ENCODE measurements at regions not wholly inside any gene's neighbourhood (a gene's known extent, or its start where the extent isn't known, plus 50 kb on each side); places are given as distances from the start of the nearest gene placed in this dataset.
"Not testable (repeated sequence)": the region's sequence is repeated elsewhere in the genome, so short reads cannot be mapped to it uniquely, and the experiment has no call there.

- no peak for DNase-seq
Observed at GRCh38 chr5:174900240-174900865, 176.0 kb downstream of the MSX2 start.

DNA sequence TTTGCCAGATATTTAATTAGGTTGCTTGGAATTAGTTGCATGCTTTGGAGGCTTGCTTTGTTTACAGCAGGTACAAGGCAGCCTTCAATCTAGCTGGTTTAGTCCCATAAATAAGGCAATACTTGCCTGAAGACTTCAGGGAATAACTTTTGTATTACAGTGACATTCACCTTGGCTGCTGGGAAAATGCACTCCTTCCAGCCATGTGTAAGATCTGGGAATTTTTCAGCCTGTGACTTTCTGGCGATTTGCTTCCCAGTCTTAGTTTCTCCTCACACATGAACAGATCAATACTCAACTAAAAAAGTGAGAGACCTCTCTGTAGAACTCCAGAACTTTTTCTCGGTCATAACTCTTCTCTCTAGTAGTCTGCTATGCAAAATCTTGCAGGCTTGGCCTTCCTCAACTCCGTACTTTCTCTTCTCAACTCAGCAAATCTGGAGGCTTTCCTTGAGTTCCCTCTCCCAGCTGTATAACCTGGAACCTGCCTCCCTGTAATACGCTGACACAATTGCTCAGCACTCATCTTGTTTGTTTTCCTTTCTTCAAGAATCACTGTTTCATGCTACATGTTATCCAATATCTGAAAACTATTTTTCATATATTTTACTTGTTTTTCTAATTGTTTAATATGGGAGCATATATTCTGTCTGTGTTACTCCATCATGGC, 173.0 kb downstream of the MSX2 start:
- no peak for DNase-seq

GRCh38 chr5:174895360-174895759, 171.0 kb downstream of the MSX2 start:
- no peak for DNase-seq

GRCh38 chr5:174892742-174893141, 168.4 kb downstream of the MSX2 start:
- DNase-seq, result no peak

DNA sequence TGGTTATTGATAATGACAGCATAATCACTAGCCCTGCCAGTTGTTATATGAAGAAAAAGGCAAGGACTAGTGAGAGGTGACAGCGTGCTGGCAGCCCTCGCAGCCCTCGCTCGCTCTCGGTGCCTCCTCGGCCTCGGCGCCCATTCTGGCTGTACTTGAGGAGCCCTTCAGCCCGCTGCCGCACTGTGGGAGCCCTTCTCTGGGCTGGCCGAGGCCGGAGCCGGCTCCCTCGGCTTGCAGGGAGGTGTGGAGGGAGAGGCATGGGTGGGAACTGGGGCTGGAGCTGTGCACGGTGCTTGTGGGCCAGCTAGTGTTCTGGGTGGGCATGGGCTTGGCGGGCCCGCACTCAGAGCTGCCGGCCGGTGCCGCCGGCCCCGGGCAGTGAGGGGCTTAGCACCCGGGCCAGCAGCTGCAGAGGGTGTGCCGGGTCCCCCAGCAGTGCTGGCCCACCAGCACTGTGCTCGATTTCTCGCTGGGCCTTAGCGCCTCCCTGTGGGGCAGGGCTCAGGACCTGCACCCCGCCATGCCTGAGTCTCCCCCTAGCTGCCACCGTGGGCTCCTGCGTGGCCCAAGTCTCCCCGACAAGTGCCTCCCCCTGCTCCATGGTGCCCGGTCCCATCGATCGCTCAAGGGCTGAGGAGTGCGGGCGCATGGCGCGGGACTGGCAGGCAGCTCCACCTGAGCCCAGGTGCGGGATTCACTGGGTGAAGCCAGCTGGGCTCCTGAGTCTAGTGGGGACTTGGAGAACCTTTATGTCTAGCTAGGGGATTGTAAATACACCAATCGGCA, 156.2 kb downstream of the MSX2 start:
- not testable (repeated sequence) for DNase-seq

- no peak for DNase-seq
Observed at GRCh38 chr5:174877987-174878386, 153.6 kb downstream of the MSX2 start.

GRCh38 chr5:174872271-174872670, 147.9 kb downstream of the MSX2 start:
- no peak for DNase-seq

DNA sequence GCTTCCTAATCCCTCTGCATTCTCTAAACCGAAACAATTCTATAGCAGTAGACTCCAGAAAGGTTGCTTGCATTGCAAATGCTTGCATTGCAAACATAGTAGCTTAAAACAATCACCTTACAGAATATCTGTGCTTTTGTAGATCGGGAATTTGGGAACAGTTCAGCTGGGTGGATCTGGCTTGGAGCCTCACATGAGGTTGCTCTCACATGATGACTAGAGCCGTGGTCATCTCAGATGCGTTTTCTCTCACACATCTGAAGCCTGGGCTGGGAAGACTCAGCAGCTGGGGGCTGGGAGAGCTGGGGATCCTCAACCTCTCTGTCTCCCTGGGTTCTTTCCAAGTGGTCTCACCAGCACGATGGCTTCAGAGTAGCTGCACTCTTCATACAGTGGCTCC, 127.8 kb downstream of the MSX2 start:
- DNase-seq, result no peak

- no peak for DNase-seq
Observed at GRCh38 chr5:174850565-174851169, 126.3 kb downstream of the MSX2 start.

- DNase-seq, result no peak
Observed at GRCh38 chr5:174849426-174849825, 125.0 kb downstream of the MSX2 start.

DNA sequence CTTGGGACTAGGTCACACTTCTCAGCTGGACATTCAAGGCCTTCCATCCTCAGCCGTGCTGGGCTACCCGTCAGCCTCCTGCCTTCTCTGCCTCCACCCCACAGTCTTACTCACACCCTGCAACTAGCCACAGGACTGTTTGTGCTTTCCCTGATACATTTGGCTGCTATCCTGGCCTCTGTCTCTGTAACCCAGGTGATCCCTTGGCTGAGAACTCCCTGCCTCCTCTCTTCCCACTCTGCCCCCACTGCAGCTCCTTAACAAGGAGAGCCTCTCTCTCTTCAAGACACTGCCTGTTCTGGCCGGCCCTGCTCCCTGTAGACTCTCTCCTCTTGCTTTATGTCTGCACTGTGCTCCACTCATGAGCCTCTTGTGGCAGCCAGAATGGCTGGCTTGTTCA, 120.6 kb downstream of the MSX2 start:
- DNase-seq, result no peak

- DNase-seq, result no peak
Observed at GRCh38 chr5:174843263-174844250, 119.2 kb downstream of the MSX2 start.

GRCh38 chr5:174840435-174840834, 116.1 kb downstream of the MSX2 start:
- no peak for DNase-seq

DNA sequence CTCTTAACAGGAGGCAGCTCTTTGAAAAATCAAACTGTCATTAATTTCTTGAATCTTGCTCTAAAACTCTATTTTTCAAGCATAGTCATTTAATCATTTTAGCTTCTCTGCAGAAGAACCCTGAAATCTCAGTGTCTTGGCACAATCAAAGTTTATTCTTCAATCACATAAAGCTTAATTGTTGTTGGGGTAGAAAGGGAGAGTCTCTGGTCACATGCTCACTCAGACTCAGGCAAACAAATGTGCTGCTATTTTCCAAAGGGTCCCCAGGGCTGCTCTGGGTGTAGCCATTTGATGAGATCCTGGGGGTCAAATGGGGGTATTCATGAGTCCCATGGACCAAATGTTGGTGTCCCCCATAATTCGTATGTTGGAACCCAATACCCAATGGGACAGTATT, 114.8 kb downstream of the MSX2 start:
- DNase-seq, result no peak

GRCh38 chr5:174837919-174838902, 113.8 kb downstream of the MSX2 start:
- DNase-seq, result no peak

DNA sequence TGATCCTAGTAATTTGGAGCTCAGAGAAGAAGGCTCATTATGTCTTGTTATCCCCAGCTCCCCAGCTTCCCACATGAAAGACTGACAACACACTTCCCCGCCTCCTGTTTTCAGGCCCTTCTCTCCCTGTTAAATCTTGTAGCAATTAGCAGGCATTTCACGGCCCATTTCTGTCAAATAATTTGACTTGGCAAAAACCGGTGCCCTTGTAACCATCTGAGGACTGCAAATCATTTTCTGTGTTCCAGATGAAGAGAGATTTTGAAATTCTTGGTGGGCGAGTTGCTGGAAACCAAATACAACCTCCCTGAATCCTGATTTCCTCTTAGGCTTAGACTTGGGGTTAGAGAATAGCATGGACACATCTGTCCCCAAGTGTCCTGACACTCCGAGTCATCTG, 109.7 kb downstream of the MSX2 start:
- no peak for DNase-seq

- DNase-seq, result no peak
Observed at GRCh38 chr5:174832811-174833210, 108.4 kb downstream of the MSX2 start.

DNA sequence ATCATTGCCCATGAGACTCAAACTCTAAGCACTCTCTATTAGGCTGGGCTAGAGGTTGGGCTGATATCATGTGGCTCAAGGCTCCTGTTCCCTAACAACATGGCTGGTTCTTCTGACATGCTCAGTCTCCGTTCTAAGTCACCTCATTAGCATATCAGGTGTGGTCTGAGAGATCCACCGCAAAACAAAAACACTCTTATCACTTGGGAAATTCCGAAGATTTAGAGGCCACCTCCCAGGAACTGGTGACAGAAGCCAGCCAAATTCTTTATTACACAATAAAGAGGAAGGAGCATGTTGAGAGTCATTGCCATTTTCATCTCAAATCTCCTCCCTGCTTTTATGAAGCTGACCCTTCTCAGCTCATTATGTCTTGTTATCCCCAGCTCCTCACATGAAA, 107.6 kb downstream of the MSX2 start:
- DNase-seq, result no peak

DNA sequence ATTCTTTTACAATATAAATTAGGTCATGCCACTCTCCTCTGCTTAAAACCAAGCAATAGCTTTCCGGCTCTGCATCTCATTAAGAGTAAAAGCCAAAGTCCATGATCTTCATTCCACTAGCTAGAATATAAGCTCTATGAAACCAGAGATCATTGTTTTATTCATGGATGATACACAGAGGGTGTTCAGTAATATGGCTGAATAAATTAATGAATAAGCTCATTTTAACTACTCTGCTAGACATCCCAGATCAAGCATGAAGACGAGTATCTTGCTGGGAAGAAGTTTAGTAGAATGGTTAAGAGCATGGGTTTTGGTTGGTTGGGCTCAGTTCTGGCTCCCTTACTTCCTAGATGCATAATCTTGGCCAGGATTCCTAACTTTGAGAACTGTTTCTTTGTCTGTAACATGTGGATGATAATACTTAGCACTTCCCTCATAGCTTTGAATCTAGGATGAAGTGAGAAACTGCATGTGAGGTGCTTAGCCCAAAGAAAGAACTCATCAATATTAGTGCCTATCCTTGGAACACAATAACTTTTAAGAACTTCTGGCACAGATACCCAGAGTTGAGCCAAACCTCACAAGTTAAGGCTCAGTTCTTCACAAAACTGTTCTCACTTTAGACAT, 106.8 kb downstream of the MSX2 start:
- DNase-seq, result no peak

- DNase-seq, result no peak
Observed at GRCh38 chr5:174829511-174829864, 105.1 kb downstream of the MSX2 start.

Data from stimulated activated CD8-positive, alpha-beta memory T cell treated with anti-CD3 and anti-CD28 coated beads, Interleukin-4, amount 100 ng/mL, for 48 hours (primary cell).